DMS53 (cell line): ENCODE measurements at regions not wholly inside any gene's neighbourhood (a gene's known extent, or its start where the extent isn't known, plus 50 kb on each side); places are given as distances from the start of the nearest gene placed in this dataset.

Experiments used
- DNase-seq: peaks from one replicate; lab custom pipeline; 2025; lab: John Stamatoyannopoulos, UW

DNA sequence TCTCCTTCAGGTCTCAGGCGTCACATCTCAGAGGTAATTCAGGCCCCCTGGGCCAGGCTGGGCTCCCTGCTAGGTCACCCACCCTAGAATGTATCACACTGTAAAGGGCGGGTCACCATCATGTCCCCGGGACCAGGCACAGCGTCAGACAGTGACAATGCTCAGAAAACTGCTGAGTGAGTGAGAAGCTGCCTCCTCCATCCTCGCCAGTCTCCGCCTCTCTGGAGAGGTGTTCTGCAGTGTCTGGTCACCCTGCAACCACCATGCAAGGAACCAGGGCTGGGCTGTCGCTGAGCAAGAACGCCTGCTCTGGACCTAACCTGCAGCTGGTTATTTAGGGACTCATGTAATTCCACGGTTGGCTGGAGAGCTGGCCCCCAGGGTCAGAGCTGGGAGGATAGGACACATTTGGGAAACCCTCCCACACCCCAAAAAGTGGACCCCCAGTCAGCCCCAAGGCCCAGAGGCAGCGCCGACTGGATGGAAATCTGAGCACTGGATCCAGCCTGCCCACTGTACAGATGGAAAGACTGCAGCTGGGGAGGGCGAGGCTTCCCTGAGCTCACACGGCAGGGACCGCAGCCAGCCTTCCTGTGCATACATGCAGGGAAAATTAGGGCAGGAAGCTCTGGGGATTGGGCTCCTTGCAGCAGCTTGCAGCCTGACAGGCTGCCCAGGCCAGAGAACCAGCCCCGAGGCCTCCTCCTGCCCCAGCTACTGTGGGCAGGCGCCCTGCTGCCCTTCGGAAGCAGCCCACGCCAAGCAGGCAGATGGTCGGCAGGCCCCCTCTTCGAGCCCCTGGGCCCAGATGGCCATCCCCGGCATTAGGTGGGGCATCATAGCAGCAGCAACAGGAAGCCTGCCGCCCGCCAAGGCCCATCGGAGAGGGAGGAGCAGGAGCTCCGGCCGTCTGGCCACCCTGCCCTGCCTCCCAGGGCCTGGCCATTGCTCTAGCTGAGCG is 105.4 kb upstream of the ZMIZ1 start:
- peak; percentile 26 for DNase-seq

DNA sequence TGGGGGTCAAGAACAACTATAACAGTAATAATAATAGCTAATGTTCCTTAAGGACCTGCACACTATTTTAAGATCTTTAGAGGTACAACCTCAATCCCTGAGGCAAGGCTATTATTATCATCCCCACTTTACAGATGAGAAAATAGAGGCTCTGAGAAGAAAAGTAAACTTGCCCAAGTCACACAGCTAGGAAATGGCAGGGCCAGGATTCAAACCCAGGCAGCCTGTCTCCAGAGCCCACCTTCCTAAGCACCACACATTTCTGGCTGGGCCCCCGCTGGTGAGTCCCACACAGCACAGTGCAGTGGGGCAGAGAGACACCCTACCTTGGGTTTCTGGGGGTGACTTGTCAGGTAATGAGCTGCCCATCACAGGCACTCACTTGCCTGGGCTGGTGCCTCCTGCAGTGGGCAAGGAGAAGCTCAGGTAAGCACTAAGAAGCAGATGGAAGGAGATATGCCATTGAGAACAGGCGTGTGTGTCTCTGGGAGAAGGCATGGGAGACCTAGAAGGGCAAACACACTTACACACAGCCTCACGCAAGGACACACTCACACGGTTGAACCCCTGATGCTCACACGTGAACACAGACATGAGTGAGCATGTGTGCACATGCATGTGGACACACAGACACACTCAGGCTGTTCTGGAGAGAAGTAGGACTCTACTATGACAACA is 104.4 kb upstream of the ZMIZ1 start:
- DNase-seq = peak; percentile 71

GRCh38 chr10:78964952-78965633 is 103.7 kb upstream of the ZMIZ1 start:
- DNase-seq = peak; percentile 89

GRCh38 chr10:78966182-78966787 is 102.5 kb upstream of the ZMIZ1 start:
- DNase-seq = no peak

DNA sequence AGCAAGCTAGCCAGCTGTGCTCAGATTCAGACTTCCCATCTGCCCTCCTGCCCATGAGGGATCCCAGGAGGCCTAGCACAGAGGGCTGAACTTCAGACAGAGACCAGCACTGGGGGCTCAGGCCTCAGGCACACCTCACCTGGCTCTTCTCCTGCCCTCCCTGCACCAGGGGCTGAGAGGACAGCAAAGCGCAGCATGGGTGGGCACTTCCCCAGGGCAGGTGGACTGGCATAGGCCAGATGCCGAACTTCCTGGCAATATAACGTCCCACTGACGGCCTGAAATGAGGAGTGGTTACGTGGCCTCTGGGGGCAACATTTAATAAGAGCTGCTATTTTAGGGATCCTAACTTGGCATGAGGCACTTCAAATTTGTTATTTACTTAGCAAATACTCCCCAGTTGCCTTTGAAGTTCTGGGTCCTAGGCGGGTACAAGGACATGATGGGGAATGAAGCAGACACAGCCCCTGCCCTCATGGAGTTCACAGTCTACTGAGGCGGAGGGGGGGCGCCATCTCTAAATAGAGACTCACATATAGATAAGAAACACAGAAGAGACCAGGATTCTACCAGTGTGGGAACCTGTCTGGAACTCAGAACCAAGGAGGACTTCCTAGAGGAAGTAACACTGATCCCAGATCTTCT is 101.8 kb upstream of the ZMIZ1 start:
- no peak for DNase-seq

DNA sequence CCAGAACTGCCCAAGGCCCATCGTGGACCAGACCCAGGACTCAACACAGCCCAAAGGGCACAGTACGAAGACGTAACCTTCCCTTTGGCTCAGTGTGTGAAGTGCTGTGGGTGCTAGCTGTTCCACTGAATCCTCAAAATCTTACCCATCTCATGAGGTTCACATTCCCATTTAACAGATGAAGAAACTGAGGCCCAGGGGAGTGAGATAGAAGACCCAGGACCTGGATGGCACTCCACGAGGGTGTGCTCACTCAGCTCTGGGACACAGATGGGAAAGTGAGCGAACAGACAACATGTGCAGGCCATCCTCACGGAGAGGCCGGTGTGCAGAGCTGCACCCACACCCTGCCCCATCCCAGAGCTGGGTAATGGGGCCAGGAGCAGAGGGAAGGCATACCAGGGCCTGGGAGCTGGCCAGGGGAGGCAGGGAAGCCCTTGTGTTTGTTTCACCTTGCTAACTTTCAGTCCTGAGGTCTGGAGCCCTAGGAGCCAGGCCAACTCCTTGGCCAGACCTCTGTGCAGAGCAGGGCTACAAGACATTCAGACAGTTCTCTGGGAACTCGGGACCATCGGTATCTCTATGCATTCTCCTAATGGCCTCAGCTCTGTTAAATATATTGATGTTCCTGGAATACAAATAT is 100.3 kb upstream of the ZMIZ1 start:
- no peak for DNase-seq

DNA sequence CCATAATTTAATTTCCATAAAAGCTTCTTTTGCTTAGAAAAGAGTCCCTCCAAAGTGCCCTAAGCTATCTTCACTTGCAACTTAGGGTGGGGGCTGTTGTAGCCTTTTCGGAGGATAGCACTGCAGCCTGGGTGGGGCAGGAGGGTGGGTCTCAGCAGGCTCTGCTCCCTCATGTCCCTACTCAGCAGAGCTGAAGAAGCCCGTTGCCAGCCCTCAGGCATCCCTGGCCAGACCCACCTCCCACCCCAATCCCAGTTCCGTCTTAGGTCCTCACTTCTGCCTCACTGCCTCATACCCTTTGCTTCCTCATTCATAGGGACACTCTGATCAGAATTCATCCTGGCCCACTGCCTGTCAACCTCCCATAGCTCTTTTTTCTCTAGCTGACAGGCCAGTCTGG is 99.8 kb upstream of the ZMIZ1 start:
- DNase-seq = no peak

- no peak for DNase-seq
Measured at GRCh38 chr10:78969719-78970118, 99.0 kb upstream of the ZMIZ1 start.

- no peak for DNase-seq
Measured at GRCh38 chr10:78970261-78970660, 98.5 kb upstream of the ZMIZ1 start.

GRCh38 chr10:78971094-78971682 is 97.6 kb upstream of the ZMIZ1 start:
- DNase-seq = no peak

DNA sequence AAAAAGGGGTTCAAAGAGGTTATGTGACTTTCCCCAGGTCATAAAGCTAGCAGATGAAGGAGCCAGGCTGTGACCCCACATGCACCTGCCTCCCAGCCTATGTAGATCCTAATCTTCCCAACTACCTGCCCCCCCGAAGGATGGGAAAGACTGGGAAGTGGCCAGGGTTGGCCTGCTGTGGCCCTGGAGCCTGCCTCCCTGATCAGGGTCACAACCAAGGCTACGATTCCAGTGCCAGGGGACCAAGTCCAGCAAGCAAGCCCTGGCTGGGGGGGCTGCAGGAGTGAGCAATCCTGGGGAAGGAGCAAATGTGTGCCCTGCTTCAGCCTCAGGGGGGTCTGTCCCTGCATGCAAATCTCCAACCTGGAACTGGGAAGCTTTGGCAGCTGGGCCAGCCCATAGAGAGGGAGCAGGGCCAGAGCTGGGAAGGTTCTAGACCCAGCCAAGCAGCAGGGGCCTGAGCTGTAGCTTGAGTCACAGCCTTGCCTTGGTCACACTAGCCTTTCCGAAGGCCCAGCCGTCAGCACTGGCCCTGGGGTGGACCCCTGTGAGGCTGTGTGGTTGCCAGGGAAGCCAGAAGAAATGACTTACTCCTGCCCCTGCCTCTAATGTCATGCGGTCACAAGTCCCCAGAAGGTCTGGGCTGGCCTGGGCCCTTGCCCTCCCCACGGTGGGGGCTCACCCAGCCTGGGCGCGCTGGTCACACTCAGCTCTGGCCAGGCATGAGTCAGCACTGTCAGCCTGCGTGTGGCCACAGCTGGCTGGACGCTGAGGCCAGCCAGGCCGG is 96.4 kb upstream of the ZMIZ1 start:
- peak; percentile 71 for DNase-seq

DNA sequence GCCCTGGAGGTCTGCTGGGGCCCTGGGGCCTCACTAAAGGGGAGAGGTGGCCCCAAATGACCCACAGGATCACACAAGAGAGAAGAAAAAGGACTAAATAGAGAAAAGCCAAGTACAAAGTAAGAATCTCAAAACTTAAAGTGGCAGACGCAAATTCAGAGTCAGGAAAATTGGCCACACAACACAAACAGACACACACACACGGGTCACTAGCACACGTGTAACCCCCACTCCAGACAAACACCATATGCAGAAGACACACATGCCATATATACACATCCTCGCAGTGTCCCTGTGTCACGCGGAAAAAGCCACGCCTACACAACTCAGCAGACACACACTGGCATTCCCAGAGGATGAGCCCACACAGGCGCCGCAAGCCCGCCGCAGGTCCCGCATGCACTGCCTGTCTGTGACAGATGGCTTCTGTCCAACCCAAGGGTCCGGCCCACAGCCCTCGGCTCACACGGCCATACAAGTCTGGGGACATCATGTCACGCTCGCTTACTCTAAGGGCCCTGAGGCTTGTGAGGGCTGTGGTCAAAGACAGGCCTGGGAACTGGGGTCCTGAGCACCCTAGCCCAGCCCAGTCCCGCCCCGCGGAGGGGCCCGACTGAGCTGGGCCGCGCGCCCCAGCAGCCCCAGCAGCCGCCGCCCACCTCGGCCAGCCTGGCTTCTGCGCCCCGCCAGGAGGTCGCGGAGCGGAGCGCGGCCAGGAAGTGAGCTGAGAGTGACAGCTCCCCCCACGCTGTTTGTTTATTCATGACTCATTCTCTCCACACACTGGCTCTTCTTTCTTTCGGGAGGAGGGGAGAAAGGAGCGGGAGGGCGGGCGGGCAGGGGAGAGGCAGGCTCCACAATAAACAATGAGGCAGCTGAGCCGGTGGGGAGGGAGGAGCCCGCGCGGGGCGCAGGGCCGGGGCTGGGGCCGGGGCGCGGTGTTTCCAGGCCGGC is 95.5 kb upstream of the ZMIZ1 start:
- peak; percentile 97 for DNase-seq

DNA sequence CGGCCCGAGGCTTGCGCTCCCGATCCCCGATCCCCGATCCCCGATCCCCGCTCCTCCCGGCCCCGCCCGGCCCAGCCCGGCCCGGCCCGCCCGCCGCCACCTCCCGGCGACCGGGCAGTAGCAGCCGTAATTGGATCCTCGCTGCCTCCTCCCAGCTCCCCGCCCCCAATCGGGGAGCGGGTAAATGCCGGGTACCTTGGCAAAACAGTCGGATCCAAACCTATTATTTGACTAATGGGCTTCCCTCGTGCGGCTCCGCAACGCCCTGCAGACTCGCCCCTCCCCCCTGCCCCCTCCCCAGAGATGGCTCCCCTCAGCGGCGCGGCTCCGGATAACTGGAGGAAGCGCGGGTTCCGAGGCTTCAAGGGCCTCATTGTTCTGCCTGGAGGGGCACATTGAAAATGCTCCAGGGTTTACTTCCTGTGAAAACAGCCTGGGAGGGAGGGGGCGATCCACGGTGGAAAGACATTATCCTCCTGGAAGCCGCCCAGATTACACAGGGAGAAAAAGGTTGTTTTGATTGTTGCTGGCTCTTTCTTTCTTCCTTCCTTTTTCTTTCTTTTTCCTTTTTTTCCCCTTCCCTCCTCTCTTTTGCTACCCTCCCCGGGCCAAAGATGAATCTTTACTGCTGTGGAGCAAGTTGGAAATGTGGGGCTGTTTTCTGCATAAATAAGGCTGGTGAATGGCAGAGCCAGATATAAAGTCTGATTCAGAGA is 94.7 kb upstream of the ZMIZ1 start:
- peak; percentile 96 for DNase-seq

- DNase-seq = peak; percentile 87
Measured at GRCh38 chr10:78974617-78975317, 94.0 kb upstream of the ZMIZ1 start.

- no peak for DNase-seq
Measured at GRCh38 chr10:78975926-78976325, 92.8 kb upstream of the ZMIZ1 start.

- no peak for DNase-seq
Measured at GRCh38 chr10:78976825-78977755, 91.7 kb upstream of the ZMIZ1 start.
